Fibroblast of skin of left biceps (primary cell): ENCODE measurements at regions not wholly inside any gene's neighbourhood (a gene's known extent, or its start where the extent isn't known, plus 50 kb on each side); places are given as distances from the start of the nearest gene placed in this dataset.
"Not testable (repeated sequence)": the region's sequence is repeated elsewhere in the genome, so short reads cannot be mapped to it uniquely, and the experiment has no call there.

ENCODE experiments used
- DNase-seq, 2 experiments: peaks; one replicate each; pipeline ENCODE4 v3.0.0-alpha.2; 2013; ENCODE audit warnings: low read depth in 2 of 2

GRCh38 chr14:28946267-28946666 is 179.7 kb downstream of the FOXG1 start:
- DNase-seq = no peak

- DNase-seq = no peak
Observed at GRCh38 chr14:28949503-28949902, 182.9 kb downstream of the FOXG1 start.

GRCh38 chr14:28952161-28952560 is 185.6 kb downstream of the FOXG1 start:
- DNase-seq = no peak

- DNase-seq = no peak
Observed at GRCh38 chr14:28952666-28953065, 186.1 kb downstream of the FOXG1 start.

- no peak for DNase-seq
Observed at GRCh38 chr14:28953973-28954372, 187.4 kb downstream of the FOXG1 start.

- DNase-seq = no peak
Observed at GRCh38 chr14:28966416-28967233, 200.0 kb downstream of the FOXG1 start.

GRCh38 chr14:28975084-28975483 is 208.5 kb downstream of the FOXG1 start:
- DNase-seq = no peak

- DNase-seq = no peak
Observed at GRCh38 chr14:28982228-28982627, 215.6 kb downstream of the FOXG1 start.

GRCh38 chr14:28983279-28983678 is 216.7 kb downstream of the FOXG1 start:
- DNase-seq = no peak

- no peak for DNase-seq
Observed at GRCh38 chr14:28987516-28987915, 220.9 kb downstream of the FOXG1 start.

GRCh38 chr14:28997196-28997595 is 230.6 kb downstream of the FOXG1 start:
- DNase-seq = not testable (repeated sequence)

- DNase-seq = no peak
Observed at GRCh38 chr14:28999656-29000055, 233.1 kb downstream of the FOXG1 start.

GRCh38 chr14:29005647-29006046 is 239.1 kb downstream of the FOXG1 start:
- no peak for DNase-seq

GRCh38 chr14:29007990-29008389 is 241.4 kb downstream of the FOXG1 start:
- no peak for DNase-seq

- DNase-seq = peak in 1 of 2 experiments; percentile 9
Observed at GRCh38 chr14:29016050-29016900, 249.7 kb downstream of the FOXG1 start.

GRCh38 chr14:29023505-29023904 is 256.9 kb downstream of the FOXG1 start:
- not testable (repeated sequence) for DNase-seq

- DNase-seq = not testable (repeated sequence)
Observed at GRCh38 chr14:29027441-29027840, 260.9 kb downstream of the FOXG1 start.

GRCh38 chr14:29027941-29028705 is 261.5 kb downstream of the FOXG1 start:
- DNase-seq = not testable (repeated sequence)

- DNase-seq = no peak
Observed at GRCh38 chr14:29028973-29029582, 262.5 kb downstream of the FOXG1 start.

GRCh38 chr14:29030121-29030520 is 263.5 kb downstream of the FOXG1 start:
- no peak for DNase-seq

GRCh38 chr14:29030970-29031369 is 264.4 kb downstream of the FOXG1 start:
- no peak for DNase-seq

GRCh38 chr14:29035134-29035533 is 268.5 kb downstream of the FOXG1 start:
- no peak for DNase-seq
